Liver (tissue), 8 donors: ENCODE measurements at regions not wholly inside any gene's neighbourhood (a gene's known extent, or its start where the extent isn't known, plus 50 kb on each side); places are given as distances from the start of the nearest gene placed in this dataset.

Experiments used
- DNase-seq: peaks from one replicate; pipeline ENCODE4 v3.0.0-alpha.2; 2017; ENCODE audit warnings: low spot score
- H3K27ac ChIP-seq, 2 donors: one replicate each; pipeline ENCODE4 v1.7.0; 2013; ENCODE audit warnings: inconsistent platforms in 2 of 2, low read length in 2 of 2, control low read depth in 1 of 2, low read depth in 1 of 2, mild to moderate bottlenecking in 1 of 2
- H3K27me3 ChIP-seq, 4 donors: one replicate each; pipeline versions ENCODE4 v1.6.1 to v1.7.0; 2013; ENCODE audit warnings: low read length in 3 of 4, inconsistent platforms in 1 of 4, mild to moderate bottlenecking in 1 of 4, moderate library complexity in 1 of 4; ENCODE audit not compliant: control insufficient read depth in 4 of 4, insufficient read depth in 4 of 4
- H3K36me3 ChIP-seq, 4 donors: one replicate each; pipeline versions ENCODE4 v1.6.1 to v1.7.0; 2013; ENCODE audit warnings: low read length in 3 of 4, mild to moderate bottlenecking in 3 of 4, low read depth in 1 of 4, moderate library complexity in 1 of 4; ENCODE audit not compliant: control insufficient read depth in 4 of 4, insufficient read depth in 3 of 4
- H3K4me1 ChIP-seq, 4 donors: one replicate each; pipeline versions ENCODE4 v1.6.1 to v1.7.0; 2013; ENCODE audit warnings: low read length in 3 of 4, mild to moderate bottlenecking in 3 of 4, moderate library complexity in 1 of 4; ENCODE audit not compliant: control insufficient read depth in 4 of 4, insufficient read depth in 4 of 4
- H3K4me3 ChIP-seq, 3 donors: one replicate each; pipeline versions ENCODE4 v1.6.1 to v1.7.0; 2013; ENCODE audit warnings: low read length in 3 of 3, control low read depth in 1 of 3, low read depth in 1 of 3, mild to moderate bottlenecking in 1 of 3
- H3K9ac ChIP-seq, 2 donors: one replicate each; pipeline ENCODE4 v1.7.0; 2013; ENCODE audit warnings: low read length in 2 of 2, mild to moderate bottlenecking in 2 of 2, moderate library complexity in 2 of 2, control low read depth in 1 of 2, low read depth in 1 of 2
- H3K9me3 ChIP-seq, 4 donors: one replicate each; pipeline versions ENCODE4 v1.6.1 to v1.7.0; 2013; ENCODE audit warnings: low read length in 3 of 4; ENCODE audit not compliant: control insufficient read depth in 4 of 4
- EGR1 ChIP-seq, 2 donors: IDR thresholded peaks; 2 replicates each; pipeline ENCODE4 v1.6.1; 2016 to 2018; ENCODE audit warnings: antibody characterized with exemption in 2 of 2, low read depth in 2 of 2
- FOXA1 ChIP-seq: IDR thresholded peaks from 2 replicates; pipeline ENCODE4 v1.6.1; 2016; ENCODE audit warnings: antibody characterized with exemption
- FOXA2 ChIP-seq: IDR thresholded peaks from 2 replicates; pipeline ENCODE4 v1.6.1; 2016; ENCODE audit warnings: antibody characterized with exemption
- GABPA ChIP-seq, 2 donors: IDR thresholded peaks in 1 of 2; conservative IDR thresholded peaks in 1 of 2; 2 replicates each; pipeline ENCODE4 v1.6.1; 2016; ENCODE audit warnings: antibody characterized with exemption in 2 of 2, mild to moderate bottlenecking in 1 of 2, moderate library complexity in 1 of 2
- HNF4A ChIP-seq, 2 donors: conservative IDR thresholded peaks; 2 replicates each; pipeline ENCODE4 v1.6.1; 2016; ENCODE audit warnings: antibody characterized with exemption in 2 of 2, mild to moderate bottlenecking in 2 of 2
- HNF4G ChIP-seq: IDR thresholded peaks from 2 replicates; pipeline ENCODE4 v1.6.1; 2016; ENCODE audit warnings: antibody characterized with exemption
- NR2F2 ChIP-seq: IDR thresholded peaks from 2 replicates; pipeline ENCODE4 v1.6.1; 2016; ENCODE audit warnings: antibody characterized with exemption
- RAD21 ChIP-seq, 2 donors: IDR thresholded peaks; 2 replicates each; pipeline ENCODE4 v1.6.1; 2016; ENCODE audit warnings: antibody characterized with exemption in 2 of 2, mild to moderate bottlenecking in 2 of 2
- RXRA ChIP-seq, 2 donors: IDR thresholded peaks; 2 replicates each; pipeline ENCODE4 v1.6.1; 2017 to 2018; ENCODE audit warnings: antibody characterized with exemption in 2 of 2, mild to moderate bottlenecking in 1 of 2
- SP1 ChIP-seq: IDR thresholded peaks from 2 replicates; pipeline ENCODE4 v1.6.1; 2018; ENCODE audit warnings: antibody characterized with exemption, mild to moderate bottlenecking
- TAF1 ChIP-seq: conservative IDR thresholded peaks from 2 replicates; pipeline ENCODE4 v1.6.1; 2016; ENCODE audit warnings: antibody characterized with exemption, mild to moderate bottlenecking
- YY1 ChIP-seq: IDR thresholded peaks from 2 replicates; pipeline ENCODE4 v1.6.1; 2016; ENCODE audit warnings: antibody characterized with exemption, mild to moderate bottlenecking
- WGBS: extraction: QIAGEN DNeasy Blood & Tissue Kit; methylation state at CpG from one replicate; pipeline ENCODE4 v1.1.7; 2013; 5-methylcytosine and 5-hydroxymethylcytosine counted together
- TF ChIP-seq, protein P1 (sequence below): IDR thresholded peaks from 2 replicates; pipeline ENCODE4 v1.6.1; 2016; ENCODE audit warnings: antibody characterized with exemption
- TF ChIP-seq, protein P2 (sequence below): IDR thresholded peaks from 2 replicates; pipeline ENCODE4 v1.6.1; 2016; ENCODE audit warnings: antibody characterized with exemption
- TF ChIP-seq, protein P3 (sequence below): fragments of 150-350 bp; IDR thresholded peaks from 2 replicates; pipeline ENCODE4 v1.5.1; 2017; ENCODE audit warnings: improper control_type of control experiment, low read depth, low read length; ENCODE audit not compliant: missing input control
- TF ChIP-seq, protein P4 (sequence below): IDR thresholded peaks from 2 replicates; pipeline ENCODE4 v1.6.1; 2016; ENCODE audit warnings: antibody characterized with exemption, mild to moderate bottlenecking
- TF ChIP-seq, protein P5 (sequence below): IDR thresholded peaks from 2 replicates; pipeline ENCODE4 v1.6.1; 2016; ENCODE audit warnings: antibody characterized with exemption
- donor health status: healthy.
- donor health status: healthy.
- donor health status: healthy.
- donor health status: healthy.
- donor health status: healthy.

DNA sequence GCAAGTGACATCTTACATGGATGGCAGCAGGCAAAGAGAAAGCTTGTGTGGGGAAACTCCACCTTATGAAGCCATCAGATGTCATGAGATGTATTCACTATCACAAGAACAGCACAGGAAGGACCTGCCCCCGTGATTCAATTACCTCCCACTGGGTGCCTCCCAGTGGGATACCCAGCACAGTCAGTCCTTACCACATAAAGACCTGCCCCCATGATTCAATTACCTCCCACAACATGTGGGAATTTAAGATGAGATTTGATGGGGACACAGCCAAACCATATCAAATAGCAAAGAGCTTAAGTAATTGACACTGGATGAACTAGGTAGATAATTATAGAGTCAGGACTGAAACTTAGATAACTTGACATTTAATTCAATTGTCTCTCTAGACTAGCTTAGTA is 85.6 kb downstream of the SLIT2 start:
- 55% methylated on average over 1 of the region's 1 CpG for WGBS
- Histone ChIP-seq H3K4me1 (no peaks in the 10 kb centered on the region), H3K36me3 (no peaks in the 10 kb centered on the region), H3K9me3 (no peaks in the 10 kb centered on the region), H3K27me3 (no peaks in the 10 kb centered on the region), H3K9ac (no peak overlapping the region), H3K27ac (no peak overlapping the region), H3K4me3 (no peak overlapping the region)
- no peak for DNase-seq
- TF ChIP-seq HNF4G (no peak), NR2F2 (no peak), GABPA (IDR thresholded peaks at IDR 0.05 in 1 of 2, conservative IDR thresholded peaks at IDR 0.05 in 1 of 2) (no peak), FOXA1 (no peak), HNF4A (conservative IDR thresholded peaks at IDR 0.05) (no peak), RAD21 (IDR thresholded peaks at IDR 0.05) (no peak), RXRA (IDR thresholded peaks at IDR 0.05) (no peak), YY1 (no peak), SP1 (no peak)
- TF ChIP-seq, protein P1, sequence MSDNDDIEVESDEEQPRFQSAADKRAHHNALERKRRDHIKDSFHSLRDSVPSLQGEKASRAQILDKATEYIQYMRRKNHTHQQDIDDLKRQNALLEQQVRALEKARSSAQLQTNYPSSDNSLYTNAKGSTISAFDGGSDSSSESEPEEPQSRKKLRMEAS: no peak
- TF ChIP-seq, protein P2, sequence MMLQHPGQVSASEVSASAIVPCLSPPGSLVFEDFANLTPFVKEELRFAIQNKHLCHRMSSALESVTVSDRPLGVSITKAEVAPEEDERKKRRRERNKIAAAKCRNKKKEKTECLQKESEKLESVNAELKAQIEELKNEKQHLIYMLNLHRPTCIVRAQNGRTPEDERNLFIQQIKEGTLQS: no peak

DNA sequence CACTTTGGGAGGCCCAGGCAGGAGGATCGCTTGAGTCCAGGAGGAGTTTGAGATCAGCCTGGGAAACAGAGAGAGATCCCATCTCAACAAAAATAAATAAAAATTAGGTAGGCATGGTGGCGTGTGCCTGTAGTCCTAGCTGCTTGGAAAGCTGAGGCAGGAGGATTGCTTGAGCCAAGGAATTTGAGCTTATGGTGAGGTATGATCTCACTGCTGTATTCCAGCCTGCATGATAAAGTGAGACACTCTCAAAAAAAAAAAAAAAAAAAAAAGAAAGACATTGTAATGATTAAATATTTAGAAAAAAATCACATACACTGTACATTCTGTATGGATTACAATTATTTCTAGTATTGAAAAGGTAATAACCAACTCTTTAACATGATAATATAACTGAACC is 87.1 kb downstream of the SLIT2 start:
- Histone ChIP-seq H3K9ac (no peak overlapping the region), H3K4me3 (no peak overlapping the region), H3K4me1 (no peaks in the 10 kb centered on the region), H3K36me3 (no peaks in the 10 kb centered on the region), H3K27ac (no peak overlapping the region), H3K27me3 (no peaks in the 10 kb centered on the region), H3K9me3 (no peaks in the 10 kb centered on the region)
- WGBS: 80% methylated on average over 2 of the region's 2 CpGs
- TF ChIP-seq, protein P3, sequence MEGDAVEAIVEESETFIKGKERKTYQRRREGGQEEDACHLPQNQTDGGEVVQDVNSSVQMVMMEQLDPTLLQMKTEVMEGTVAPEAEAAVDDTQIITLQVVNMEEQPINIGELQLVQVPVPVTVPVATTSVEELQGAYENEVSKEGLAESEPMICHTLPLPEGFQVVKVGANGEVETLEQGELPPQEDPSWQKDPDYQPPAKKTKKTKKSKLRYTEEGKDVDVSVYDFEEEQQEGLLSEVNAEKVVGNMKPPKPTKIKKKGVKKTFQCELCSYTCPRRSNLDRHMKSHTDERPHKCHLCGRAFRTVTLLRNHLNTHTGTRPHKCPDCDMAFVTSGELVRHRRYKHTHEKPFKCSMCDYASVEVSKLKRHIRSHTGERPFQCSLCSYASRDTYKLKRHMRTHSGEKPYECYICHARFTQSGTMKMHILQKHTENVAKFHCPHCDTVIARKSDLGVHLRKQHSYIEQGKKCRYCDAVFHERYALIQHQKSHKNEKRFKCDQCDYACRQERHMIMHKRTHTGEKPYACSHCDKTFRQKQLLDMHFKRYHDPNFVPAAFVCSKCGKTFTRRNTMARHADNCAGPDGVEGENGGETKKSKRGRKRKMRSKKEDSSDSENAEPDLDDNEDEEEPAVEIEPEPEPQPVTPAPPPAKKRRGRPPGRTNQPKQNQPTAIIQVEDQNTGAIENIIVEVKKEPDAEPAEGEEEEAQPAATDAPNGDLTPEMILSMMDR: no peak
- TF ChIP-seq YY1 (no peak), FOXA2 (no peak), EGR1 (IDR thresholded peaks at IDR 0.05; ENCODE audit: low read depth in 2 of 2) (no peak), FOXA1 (no peak), RXRA (IDR thresholded peaks at IDR 0.05) (no peak), HNF4G (no peak), SP1 (no peak), RAD21 (IDR thresholded peaks at IDR 0.05) (no peak), TAF1 (no peak), GABPA (IDR thresholded peaks at IDR 0.05 in 1 of 2, conservative IDR thresholded peaks at IDR 0.05 in 1 of 2) (no peak), HNF4A (conservative IDR thresholded peaks at IDR 0.05) (no peak)
- TF ChIP-seq, protein P2: no peak
- TF ChIP-seq, protein P1: no peak
- TF ChIP-seq, protein P4, sequence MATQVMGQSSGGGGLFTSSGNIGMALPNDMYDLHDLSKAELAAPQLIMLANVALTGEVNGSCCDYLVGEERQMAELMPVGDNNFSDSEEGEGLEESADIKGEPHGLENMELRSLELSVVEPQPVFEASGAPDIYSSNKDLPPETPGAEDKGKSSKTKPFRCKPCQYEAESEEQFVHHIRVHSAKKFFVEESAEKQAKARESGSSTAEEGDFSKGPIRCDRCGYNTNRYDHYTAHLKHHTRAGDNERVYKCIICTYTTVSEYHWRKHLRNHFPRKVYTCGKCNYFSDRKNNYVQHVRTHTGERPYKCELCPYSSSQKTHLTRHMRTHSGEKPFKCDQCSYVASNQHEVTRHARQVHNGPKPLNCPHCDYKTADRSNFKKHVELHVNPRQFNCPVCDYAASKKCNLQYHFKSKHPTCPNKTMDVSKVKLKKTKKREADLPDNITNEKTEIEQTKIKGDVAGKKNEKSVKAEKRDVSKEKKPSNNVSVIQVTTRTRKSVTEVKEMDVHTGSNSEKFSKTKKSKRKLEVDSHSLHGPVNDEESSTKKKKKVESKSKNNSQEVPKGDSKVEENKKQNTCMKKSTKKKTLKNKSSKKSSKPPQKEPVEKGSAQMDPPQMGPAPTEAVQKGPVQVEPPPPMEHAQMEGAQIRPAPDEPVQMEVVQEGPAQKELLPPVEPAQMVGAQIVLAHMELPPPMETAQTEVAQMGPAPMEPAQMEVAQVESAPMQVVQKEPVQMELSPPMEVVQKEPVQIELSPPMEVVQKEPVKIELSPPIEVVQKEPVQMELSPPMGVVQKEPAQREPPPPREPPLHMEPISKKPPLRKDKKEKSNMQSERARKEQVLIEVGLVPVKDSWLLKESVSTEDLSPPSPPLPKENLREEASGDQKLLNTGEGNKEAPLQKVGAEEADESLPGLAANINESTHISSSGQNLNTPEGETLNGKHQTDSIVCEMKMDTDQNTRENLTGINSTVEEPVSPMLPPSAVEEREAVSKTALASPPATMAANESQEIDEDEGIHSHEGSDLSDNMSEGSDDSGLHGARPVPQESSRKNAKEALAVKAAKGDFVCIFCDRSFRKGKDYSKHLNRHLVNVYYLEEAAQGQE: no peak
- TF ChIP-seq, protein P5, sequence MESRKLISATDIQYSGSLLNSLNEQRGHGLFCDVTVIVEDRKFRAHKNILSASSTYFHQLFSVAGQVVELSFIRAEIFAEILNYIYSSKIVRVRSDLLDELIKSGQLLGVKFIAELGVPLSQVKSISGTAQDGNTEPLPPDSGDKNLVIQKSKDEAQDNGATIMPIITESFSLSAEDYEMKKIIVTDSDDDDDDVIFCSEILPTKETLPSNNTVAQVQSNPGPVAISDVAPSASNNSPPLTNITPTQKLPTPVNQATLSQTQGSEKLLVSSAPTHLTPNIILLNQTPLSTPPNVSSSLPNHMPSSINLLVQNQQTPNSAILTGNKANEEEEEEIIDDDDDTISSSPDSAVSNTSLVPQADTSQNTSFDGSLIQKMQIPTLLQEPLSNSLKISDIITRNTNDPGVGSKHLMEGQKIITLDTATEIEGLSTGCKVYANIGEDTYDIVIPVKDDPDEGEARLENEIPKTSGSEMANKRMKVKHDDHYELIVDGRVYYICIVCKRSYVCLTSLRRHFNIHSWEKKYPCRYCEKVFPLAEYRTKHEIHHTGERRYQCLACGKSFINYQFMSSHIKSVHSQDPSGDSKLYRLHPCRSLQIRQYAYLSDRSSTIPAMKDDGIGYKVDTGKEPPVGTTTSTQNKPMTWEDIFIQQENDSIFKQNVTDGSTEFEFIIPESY: no peak
- DNase-seq: no peak
